HFFc6 (cell line): ENCODE measurements at regions not wholly inside any gene's neighbourhood (a gene's known extent, or its start where the extent isn't known, plus 50 kb on each side); places are given as distances from the start of the nearest gene placed in this dataset.
"Not testable (repeated sequence)": the region's sequence is repeated elsewhere in the genome, so short reads cannot be mapped to it uniquely, and the experiment has no call there.

Source experiments
- DNase-seq: peaks from one replicate; pipeline ENCODE4 v3.0.0-alpha.2; 2018
- H3K27ac Mint-ChIP-seq: 2 replicates; pipeline ENCODE4 v1.8.0; 2020; ENCODE audit warnings: mild to moderate bottlenecking, mixed read lengths
- H3K27me3 Mint-ChIP-seq: 2 replicates; pipeline ENCODE4 v1.8.0; 2021; ENCODE audit warnings: mild to moderate bottlenecking, moderate library complexity, mixed read lengths; ENCODE audit not compliant: insufficient read depth
- H3K36me3 Mint-ChIP-seq: 2 replicates; pipeline ENCODE4 v1.8.0; 2021; ENCODE audit warnings: low read depth, mixed read lengths
- H3K4me1 Mint-ChIP-seq: 2 replicates; pipeline ENCODE4 v1.8.0; 2020; ENCODE audit warnings: low read depth, mixed read lengths
- H3K4me3 Mint-ChIP-seq: 2 replicates; pipeline ENCODE4 v1.8.0; 2020; ENCODE audit warnings: mild to moderate bottlenecking, moderate library complexity, mixed read lengths
- H3K9me3 Mint-ChIP-seq: 2 replicates; pipeline ENCODE4 v1.8.0; 2020; ENCODE audit warnings: mild to moderate bottlenecking, mixed read lengths
- TF ChIP-seq, protein P1 (sequence below): fragments of 200-600 bp; sonication (generic); IDR thresholded peaks from 2 replicates; pipeline ENCODE4 v1.5.0; 2021; ENCODE audit warnings: antibody characterized with exemption, mild to moderate bottlenecking

DNA sequence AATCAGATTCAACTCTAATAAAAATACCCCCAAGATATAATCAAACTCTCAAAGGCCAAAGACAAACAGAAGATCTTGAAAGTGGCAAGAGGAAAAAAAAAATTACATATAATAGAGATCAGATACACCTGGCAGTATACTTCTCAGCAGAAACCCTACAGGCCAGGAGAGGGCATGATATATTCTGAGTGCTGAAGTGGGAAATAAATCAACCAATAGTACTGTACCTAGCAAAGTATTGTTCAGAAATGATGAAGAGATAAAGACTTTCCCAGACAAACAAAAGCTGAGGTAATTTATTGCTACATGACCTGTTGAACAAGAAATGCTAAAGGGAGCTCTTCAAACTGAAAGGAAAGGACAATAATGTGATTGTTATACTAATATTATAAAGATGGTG lies 291.9 kb downstream of the SH2D4B start:
- H3K4me3 Mint-ChIP-seq = no peak overlapping the region
- DNase-seq = no peak
- H3K27ac Mint-ChIP-seq = no peak overlapping the region
- TF ChIP-seq, protein P1, sequence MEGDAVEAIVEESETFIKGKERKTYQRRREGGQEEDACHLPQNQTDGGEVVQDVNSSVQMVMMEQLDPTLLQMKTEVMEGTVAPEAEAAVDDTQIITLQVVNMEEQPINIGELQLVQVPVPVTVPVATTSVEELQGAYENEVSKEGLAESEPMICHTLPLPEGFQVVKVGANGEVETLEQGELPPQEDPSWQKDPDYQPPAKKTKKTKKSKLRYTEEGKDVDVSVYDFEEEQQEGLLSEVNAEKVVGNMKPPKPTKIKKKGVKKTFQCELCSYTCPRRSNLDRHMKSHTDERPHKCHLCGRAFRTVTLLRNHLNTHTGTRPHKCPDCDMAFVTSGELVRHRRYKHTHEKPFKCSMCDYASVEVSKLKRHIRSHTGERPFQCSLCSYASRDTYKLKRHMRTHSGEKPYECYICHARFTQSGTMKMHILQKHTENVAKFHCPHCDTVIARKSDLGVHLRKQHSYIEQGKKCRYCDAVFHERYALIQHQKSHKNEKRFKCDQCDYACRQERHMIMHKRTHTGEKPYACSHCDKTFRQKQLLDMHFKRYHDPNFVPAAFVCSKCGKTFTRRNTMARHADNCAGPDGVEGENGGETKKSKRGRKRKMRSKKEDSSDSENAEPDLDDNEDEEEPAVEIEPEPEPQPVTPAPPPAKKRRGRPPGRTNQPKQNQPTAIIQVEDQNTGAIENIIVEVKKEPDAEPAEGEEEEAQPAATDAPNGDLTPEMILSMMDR = no peak
- H3K4me1 Mint-ChIP-seq = no peaks in the 10 kb centered on the region
- H3K27me3 Mint-ChIP-seq = no peaks in the 10 kb centered on the region
- 0 out of 2 replicates have a peak, but pooled peaks cover 10% of the 10 kb centered on the region for H3K36me3 Mint-ChIP-seq
- peaks cover 28% of the 10 kb centered on the region for H3K9me3 Mint-ChIP-seq

DNA sequence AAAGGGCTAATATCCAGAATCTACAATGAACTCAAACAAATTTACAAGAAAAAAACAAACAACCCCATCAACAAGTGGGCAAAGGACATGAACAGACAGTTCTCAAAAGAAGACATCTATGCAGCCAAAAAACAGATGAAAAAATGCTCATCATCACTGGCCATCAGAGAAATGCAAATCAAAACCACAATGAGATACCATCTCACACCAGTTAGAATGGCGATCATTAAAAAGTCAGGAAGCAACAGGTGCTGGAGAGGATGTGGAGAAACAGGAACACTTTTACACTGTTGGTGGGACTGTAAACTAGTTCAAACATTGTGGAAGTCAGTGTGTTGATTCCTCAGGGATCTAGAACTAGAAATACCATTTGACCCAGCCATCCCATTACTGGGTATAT lies 295.0 kb downstream of the SH2D4B start:
- not testable (repeated sequence) for H3K4me1 Mint-ChIP-seq, H3K4me3 Mint-ChIP-seq, DNase-seq, H3K27me3 Mint-ChIP-seq, H3K27ac Mint-ChIP-seq
- Mint-ChIP-seq H3K36me3 (0 out of 2 replicates have a peak, but pooled peaks cover 10% of the 10 kb centered on the region), H3K9me3 (peaks cover 32% of the 10 kb centered on the region)

DNA sequence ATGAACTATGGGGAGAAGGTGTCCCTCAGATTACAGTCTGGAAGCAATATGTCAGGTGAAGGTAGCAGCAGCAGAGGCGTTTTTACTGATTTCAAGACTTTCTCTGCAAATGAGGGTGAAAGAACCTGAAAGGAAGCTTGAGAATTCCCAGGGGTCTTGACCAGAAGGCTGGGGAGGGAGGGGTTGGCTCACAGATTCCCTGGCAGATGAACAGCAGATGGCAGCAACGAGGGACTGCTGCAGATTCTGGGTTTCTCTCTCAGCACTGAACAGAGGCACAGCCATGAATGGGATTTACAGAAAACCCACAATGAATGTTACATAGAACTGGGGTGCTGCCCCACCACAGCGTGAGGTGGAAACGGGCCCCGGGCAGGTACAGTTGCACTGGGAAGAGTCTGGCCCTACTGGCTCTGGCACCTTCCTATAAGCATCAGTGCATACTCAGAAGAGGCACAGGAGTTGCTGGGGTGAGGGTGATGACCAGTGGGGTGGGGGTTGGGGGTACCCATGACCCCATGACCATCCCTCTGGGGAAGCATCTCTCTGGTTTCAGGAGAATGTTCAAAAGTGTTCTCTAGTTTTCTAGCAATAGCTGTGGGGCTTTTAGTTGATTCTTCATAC lies 317.8 kb downstream of the SH2D4B start:
- Mint-ChIP-seq H3K27ac (no peak overlapping the region), H3K9me3 (peaks cover 31% of the 10 kb centered on the region), H3K4me3 (no peak overlapping the region), H3K36me3 (0 out of 2 replicates have a peak, but pooled peaks cover 4% of the 10 kb centered on the region), H3K27me3 (no peaks in the 10 kb centered on the region), H3K4me1 (no peaks in the 10 kb centered on the region)
- DNase-seq = no peak
- TF ChIP-seq, protein P1 = peak; percentile 12; the same call in 1 of the 2 replicates

DNA sequence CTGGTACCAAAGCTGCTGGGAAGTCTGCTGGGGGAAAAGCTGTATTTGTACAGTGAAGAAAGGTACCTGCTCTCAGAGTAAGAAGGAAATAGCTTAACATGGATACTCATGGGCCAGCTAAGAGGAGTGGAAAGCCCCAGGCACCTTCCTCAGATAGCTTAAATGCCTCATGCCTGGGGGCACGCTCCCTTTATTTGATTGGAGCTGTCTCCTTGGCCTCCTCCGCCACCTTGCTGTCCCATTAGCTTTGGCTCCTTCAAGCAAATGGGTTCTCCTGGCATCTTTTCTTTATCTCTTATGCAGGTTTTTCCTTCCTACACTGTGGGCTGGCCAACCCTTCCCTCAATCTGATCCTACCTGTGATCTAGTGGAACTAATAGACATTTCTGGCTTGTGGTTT lies 318.5 kb downstream of the SH2D4B start:
- no peak for DNase-seq
- Mint-ChIP-seq H3K36me3 (0 out of 2 replicates have a peak, but pooled peaks cover 4% of the 10 kb centered on the region), H3K4me3 (no peak overlapping the region), H3K4me1 (no peaks in the 10 kb centered on the region), H3K9me3 (peaks cover 31% of the 10 kb centered on the region), H3K27me3 (no peaks in the 10 kb centered on the region), H3K27ac (no peak overlapping the region)
- TF ChIP-seq, protein P1 = no peak

DNA sequence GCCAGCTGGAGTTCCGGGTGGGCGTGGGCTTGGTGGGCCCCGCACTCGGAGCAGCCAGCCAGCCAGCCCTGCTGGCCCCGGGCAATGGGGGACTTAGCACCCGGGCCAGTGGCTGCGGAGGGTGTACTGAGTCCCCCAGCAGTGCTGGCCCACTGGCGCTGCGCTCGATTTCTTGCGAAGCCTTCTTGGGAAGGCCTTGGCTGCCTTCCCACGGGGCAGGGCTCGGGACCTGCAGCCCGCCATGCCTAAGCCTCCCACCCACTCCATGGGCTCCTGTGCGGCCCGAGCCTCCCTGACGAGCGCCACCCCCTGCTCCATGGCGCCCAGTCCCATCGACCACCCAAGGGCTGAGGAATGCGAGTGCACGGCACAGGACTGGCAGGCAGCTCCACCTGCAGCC lies 321.6 kb downstream of the SH2D4B start:
- not testable (repeated sequence) for H3K27ac Mint-ChIP-seq, H3K4me3 Mint-ChIP-seq, H3K4me1 Mint-ChIP-seq, H3K27me3 Mint-ChIP-seq, H3K36me3 Mint-ChIP-seq, DNase-seq
- peaks cover 21% of the 10 kb centered on the region for H3K9me3 Mint-ChIP-seq

DNA sequence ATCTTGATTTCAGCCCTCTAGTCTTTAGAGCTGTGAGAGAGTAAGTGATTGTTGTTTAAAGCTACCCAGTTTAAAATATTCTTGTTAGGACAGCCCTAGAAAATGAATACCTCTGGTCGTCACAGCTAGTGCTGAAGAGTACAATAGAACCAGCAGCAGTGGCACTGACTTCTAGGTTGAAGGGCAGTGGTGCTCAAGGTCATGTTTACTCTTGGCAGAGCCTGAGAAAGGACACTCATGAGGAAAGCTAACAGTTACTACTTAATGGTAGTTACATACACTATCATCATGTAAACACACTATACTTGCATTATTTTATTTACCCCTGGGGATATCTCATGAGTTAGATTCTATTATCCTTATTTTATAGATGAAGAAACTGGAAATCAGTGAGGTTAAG lies 323.0 kb downstream of the SH2D4B start:
- Mint-ChIP-seq H3K36me3 (0 out of 2 replicates have a peak, but pooled peaks cover 4% of the 10 kb centered on the region), H3K4me3 (no peak overlapping the region), H3K4me1 (no peaks in the 10 kb centered on the region), H3K27ac (no peak overlapping the region), H3K27me3 (no peaks in the 10 kb centered on the region), H3K9me3 (peaks cover 17% of the 10 kb centered on the region)
- TF ChIP-seq, protein P1 = no peak
- no peak for DNase-seq
